ENCODE measurements at regions not wholly inside any gene's neighbourhood (a gene's known extent, or its start where the extent isn't known, plus 50 kb on each side); places are given as distances from the start of the nearest gene placed in this dataset.

DNA sequence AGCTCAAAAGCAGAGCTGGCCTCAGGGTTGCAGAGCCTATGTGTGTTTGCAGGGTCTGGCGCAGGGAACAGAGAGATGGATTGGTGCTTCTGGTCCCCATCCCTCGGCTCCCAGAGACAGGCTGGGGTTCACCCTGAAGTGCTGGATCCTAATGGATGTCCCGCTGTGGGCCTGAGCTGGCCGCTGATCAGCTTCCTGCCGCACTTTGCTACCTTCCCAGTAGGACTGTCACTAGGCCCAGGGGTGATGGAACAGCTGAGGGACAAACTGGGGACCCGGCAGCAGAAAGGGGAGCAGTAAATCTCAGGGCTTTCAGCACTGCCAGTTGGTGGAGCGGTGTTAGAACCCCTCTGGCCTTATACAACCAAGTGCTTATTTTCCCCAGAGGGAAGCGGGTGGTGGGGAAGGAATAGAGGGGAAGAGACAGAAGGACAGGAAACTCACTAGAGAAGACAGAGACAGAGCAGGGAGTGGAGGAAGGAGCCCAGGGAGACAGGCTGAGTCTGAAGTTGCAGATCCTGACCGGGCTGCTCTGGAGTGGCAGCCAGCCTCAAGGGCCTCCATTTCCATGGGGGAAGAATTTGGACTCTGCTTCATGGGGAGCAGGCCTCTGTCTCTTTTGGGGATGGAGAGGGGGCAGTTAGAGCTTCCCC lies 78.6 kb downstream of the MRM1 start:
- Histone ChIP-seq H3K14ac (ENCODE audit: insufficient read length) (no peak overlapping the region), H4K20me1 (replicated peaks in 1 of 2; ENCODE audit: control insufficient read depth in 1 of 2, insufficient read depth in 2 of 2, low read length in 2 of 2) (peaks cover 0 to 1% of the 10 kb centered on the region in 2 experiments), H3K9me3 (ENCODE audit: insufficient read depth in 2 of 2, low read depth in 1 of 2, low read length in 1 of 2) (no peaks in the 10 kb centered on the region), H3K4ac (replicated peaks; ENCODE audit: insufficient read length, low read depth, low read length) (no peak overlapping the region), H3K27ac (ENCODE audit: low read depth, low read length) (no peak overlapping the region), H3K79me2 (ENCODE audit: control insufficient read depth in 1 of 2, insufficient read depth in 2 of 2, low read length in 2 of 2) (no peaks in the 10 kb centered on the region), H3K27me3 (replicated peaks in 1 of 4; ENCODE audit: control insufficient read depth in 3 of 4, extremely low read depth in 1 of 4, insufficient read depth in 3 of 4, low read length in 3 of 4) (no peaks in the 10 kb centered on the region), H2AFZ (ENCODE audit: low read length) (no peak overlapping the region), H2AK5ac (ENCODE audit: low read depth, low read length) (no peak overlapping the region), H3K36me3 (ENCODE audit: control insufficient read depth in 2 of 4, insufficient read depth in 4 of 4, low read length in 3 of 4) (no peaks in the 10 kb centered on the region), H3K79me1 (ENCODE audit: low read depth, low read length) (no peaks in the 10 kb centered on the region), H4K8ac (ENCODE audit: extremely low read depth, insufficient read depth, low read length) (no peak overlapping the region), H3K23ac (ENCODE audit: insufficient read length) (no peak overlapping the region), H4K91ac (replicated peaks; ENCODE audit: insufficient read length, low read length) (no peak overlapping the region), H3K23me2 (ENCODE audit: low read depth, low read length) (no peaks in the 10 kb centered on the region), H3K4me2 (ENCODE audit: insufficient read depth in 1 of 2, low read depth in 2 of 2, low read length in 2 of 2) (no peak overlapping the region), H2BK12ac (ENCODE audit: low read depth, low read length) (no peak overlapping the region), H4K5ac (ENCODE audit: insufficient read length, low read depth, low read length) (no peak overlapping the region), H2BK15ac (ENCODE audit: low read length) (no peak overlapping the region), H3K18ac (ENCODE audit: extremely low read depth, low read length) (no peak overlapping the region), H2BK5ac (ENCODE audit: low read depth, low read length) (no peak overlapping the region; the same call in 1 of the 2 replicates), H3K9ac (replicated peaks in 1 of 4; ENCODE audit: extremely low read depth in 1 of 4, low read depth in 3 of 4, low read length in 3 of 4) (no peak overlapping the region), H3K4me1 (replicated peaks in 1 of 4; ENCODE audit: control insufficient read depth in 3 of 4, insufficient read depth in 4 of 4, low read length in 3 of 4) (peaks cover 2 to 12% (median 8%) of the 10 kb centered on the region in 4 experiments), H2BK20ac (ENCODE audit: low read length) (no peak overlapping the region; the same call in 1 of the 2 replicates), H2BK120ac (replicated peaks; ENCODE audit: low read depth, low read length) (no peak overlapping the region), H3K4me3 (ENCODE audit: extremely low read depth in 1 of 4, insufficient read depth in 2 of 4, low read depth in 3 of 4, low read length in 4 of 4) (no peak overlapping the region), H3K56ac (replicated peaks; ENCODE audit: insufficient read length, low read depth, low read length) (no peak overlapping the region)
- DNase-seq (ENCODE audit: low read depth in 1 of 2, low spot score in 2 of 2), result no peak
- no peak for FAIRE-seq
- ChIA-PET CTCF (ENCODE audit: partially characterized antibody) (interaction anchor here (1.0 to 1.9 kb wide), 7 partner anchors 12 to 89 kb away, joined by 3 to 4 read pairs (median 4); no protein-coding TSS in a partner anchor), POLR2A (ENCODE audit: partially characterized antibody) (interaction anchor here (0.6 kb wide), 1 partner anchor 241 kb away, joined by 3 read pairs; no protein-coding TSS in a partner anchor)
- 90% methylated on average over 9 of the region's 9 CpGs; no CpG with 5 or more reads in 1 of the 2 experiments for WGBS, 2 experiments (ENCODE audit: extremely low coverage in 1 of 2, insufficient coverage in 1 of 2, insufficient read length in 1 of 2, insufficient replicate concordance in 2 of 2, low coverage in 1 of 2, low lambda C conversion rate in 2 of 2, missing lambda C conversion rate in 1 of 2)
- TF ChIP-seq CHD1 (IDR thresholded peaks at IDR 0.05; ENCODE audit: low read depth, low read length) (no peak), BCL11A (IDR thresholded peaks at IDR 0.05; ENCODE audit: low read depth in 2 of 2, low read length in 2 of 2) (no peak), CHD2 (IDR thresholded peaks at IDR 0.05; ENCODE audit: low read length) (no peak), BACH1 (IDR thresholded peaks at IDR 0.05; ENCODE audit: low read length) (no peak)
- TF ChIP-seq, protein P1, sequence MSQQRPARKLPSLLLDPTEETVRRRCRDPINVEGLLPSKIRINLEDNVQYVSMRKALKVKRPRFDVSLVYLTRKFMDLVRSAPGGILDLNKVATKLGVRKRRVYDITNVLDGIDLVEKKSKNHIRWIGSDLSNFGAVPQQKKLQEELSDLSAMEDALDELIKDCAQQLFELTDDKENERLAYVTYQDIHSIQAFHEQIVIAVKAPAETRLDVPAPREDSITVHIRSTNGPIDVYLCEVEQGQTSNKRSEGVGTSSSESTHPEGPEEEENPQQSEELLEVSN (IDR thresholded peaks at IDR 0.05), result no peak
